GM23338 (cell line): ENCODE measurements at regions not wholly inside any gene's neighbourhood (a gene's known extent, or its start where the extent isn't known, plus 50 kb on each side); places are given as distances from the start of the nearest gene placed in this dataset.

Source experiments
- ATAC-seq: fragments of 200-7000 bp; cut with Tn5 transposase; 3 replicates; pipeline ENCODE4 v1.9.1; 2020
- DNase-seq: peaks from one replicate; pipeline ENCODE4 v3.0.0-alpha.2; 2015; ENCODE audit warnings: low spot score
- H2AFZ ChIP-seq: fragments of 200-600 bp; sonication (generic); 2 replicates; pipeline ENCODE4 v1.8.0; 2016; ENCODE audit warnings: antibody characterized with exemption, mild to moderate bottlenecking, moderate library complexity
- H3F3A ChIP-seq: fragments of 200-600 bp; sonication (generic); replicated peaks from 2 replicates; pipeline ENCODE4 v1.8.0; 2017; ENCODE audit warnings: antibody characterized with exemption, mixed run types, low read depth
- H3K27ac ChIP-seq: fragments of 200-600 bp; sonication (generic); 2 replicates; pipeline ENCODE4 v1.6.1; 2016; ENCODE audit warnings: low read depth
- H3K27me3 ChIP-seq: fragments of 200-600 bp; sonication (generic); 2 replicates; pipeline ENCODE4 v1.8.0; 2016; ENCODE audit warnings: mild to moderate bottlenecking, mixed run types, moderate library complexity; ENCODE audit not compliant: insufficient read depth
- H3K36me3 ChIP-seq: fragments of 200-600 bp; sonication (generic); 2 replicates; pipeline ENCODE4 v1.8.0; 2016; ENCODE audit warnings: mild to moderate bottlenecking; ENCODE audit not compliant: insufficient read depth
- H3K4me1 ChIP-seq: fragments of 200-600 bp; sonication (generic); 2 replicates; pipeline ENCODE4 v1.8.0; 2016; ENCODE audit warnings: mild to moderate bottlenecking, moderate library complexity; ENCODE audit not compliant: insufficient read depth
- H3K4me2 ChIP-seq: fragments of 200-600 bp; sonication (generic); 2 replicates; pipeline ENCODE4 v1.7.1; 2017; ENCODE audit warnings: mixed run types
- H3K4me3 ChIP-seq: fragments of 200-600 bp; sonication (generic); 2 replicates; pipeline ENCODE4 v1.6.1; 2016; ENCODE audit warnings: mixed run types
- H3K79me2 ChIP-seq: fragments of 200-600 bp; sonication (generic); replicated peaks from 2 replicates; pipeline ENCODE4 v1.8.0; 2017; ENCODE audit warnings: mild to moderate bottlenecking; ENCODE audit not compliant: insufficient read depth
- H3K9me2 ChIP-seq: fragments of 200-600 bp; sonication (generic); 2 replicates; pipeline ENCODE4 v1.8.0; 2017; ENCODE audit not compliant: insufficient read depth
- H4K20me1 ChIP-seq: fragments of 200-600 bp; sonication (generic); replicated peaks from 2 replicates; pipeline ENCODE4 v1.8.0; 2017; ENCODE audit warnings: mild to moderate bottlenecking; ENCODE audit not compliant: insufficient read depth
- H3K27ac Mint-ChIP-seq: 2 replicates; pipeline ENCODE4 v1.8.0; 2020; ENCODE audit warnings: inconsistent platforms, mild to moderate bottlenecking, moderate library complexity, mixed read lengths
- H3K27me3 Mint-ChIP-seq: 3 replicates; pipeline ENCODE4 v1.8.0; 2022; ENCODE audit warnings: low read depth, mild to moderate bottlenecking, moderate library complexity, mixed read lengths, inconsistent platforms; ENCODE audit not compliant: insufficient read depth, poor library complexity
- H3K36me3 Mint-ChIP-seq: 3 replicates; pipeline ENCODE4 v1.8.0; 2021; ENCODE audit warnings: low read depth, mild to moderate bottlenecking, inconsistent platforms, moderate library complexity, mixed read lengths
- H3K4me1 Mint-ChIP-seq: 3 replicates; pipeline ENCODE4 v1.8.0; 2020; ENCODE audit warnings: mild to moderate bottlenecking, inconsistent platforms, mixed read lengths
- H3K4me3 Mint-ChIP-seq: 3 replicates; pipeline ENCODE4 v1.8.0; 2021; ENCODE audit warnings: moderate library complexity, mild to moderate bottlenecking, inconsistent platforms, mixed read lengths
- H3K9me3 Mint-ChIP-seq: 3 replicates; pipeline ENCODE4 v1.8.0; 2020; ENCODE audit warnings: moderate library complexity, mild to moderate bottlenecking, inconsistent platforms, mixed read lengths
- CREB1 ChIP-seq: fragments of 250-450 bp; sonication (Bioruptor Pico); IDR thresholded peaks from 2 replicates; pipeline ENCODE4 v1.5.0; 2020; ENCODE audit warnings: low read depth, mild to moderate bottlenecking, moderate library complexity
- ETS1 ChIP-seq: IDR thresholded peaks from 2 replicates; pipeline ENCODE4 v1.6.1; 2016; ENCODE audit warnings: antibody characterized with exemption
- EZH2 ChIP-seq: fragments of 200-600 bp; sonication (generic); IDR thresholded peaks from one replicate; pipeline ENCODE4 v1.8.0; 2017; ENCODE audit warnings: antibody characterized with exemption, mild to moderate bottlenecking, low read depth; ENCODE audit not compliant: unreplicated experiment
- EZH2phosphoT487 ChIP-seq: fragments of 200-600 bp; sonication (generic); IDR thresholded peaks from one replicate; pipeline ENCODE4 v1.8.1; 2018; ENCODE audit warnings: antibody characterized with exemption; ENCODE audit not compliant: unreplicated experiment
- JUNB ChIP-seq: IDR thresholded peaks from one replicate; pipeline ENCODE4 v1.6.1; 2016; ENCODE audit warnings: antibody characterized with exemption; ENCODE audit not compliant: unreplicated experiment
- NANOG ChIP-seq: IDR thresholded peaks from 2 replicates; pipeline ENCODE4 v1.6.1; 2016; ENCODE audit warnings: antibody characterized with exemption, borderline replicate concordance
- POLR2AphosphoS5 ChIP-seq: IDR thresholded peaks from 2 replicates; pipeline ENCODE4 v1.6.1; 2016; ENCODE audit warnings: antibody characterized with exemption, low read depth
- STAT1 ChIP-seq: IDR thresholded peaks from one replicate; pipeline ENCODE4 v1.6.1; 2016; ENCODE audit warnings: antibody characterized with exemption; ENCODE audit not compliant: unreplicated experiment
- ZNF114 ChIP-seq: fragments of 250-450 bp; sonication (Bioruptor Pico); IDR thresholded peaks from 2 replicates; pipeline ENCODE4 v1.5.0; 2020; ENCODE audit warnings: mild to moderate bottlenecking, moderate library complexity
- ZNF331 ChIP-seq: fragments of 250-450 bp; sonication (Bioruptor Pico); IDR thresholded peaks from 2 replicates; pipeline ENCODE4 v1.5.0; 2020; ENCODE audit warnings: low read depth, mild to moderate bottlenecking, moderate library complexity
- ZNF462 ChIP-seq: fragments of 250-450 bp; sonication (Bioruptor Pico); IDR thresholded peaks from 2 replicates; pipeline ENCODE4 v1.5.0; 2020; ENCODE audit warnings: mild to moderate bottlenecking, moderate library complexity
- TF ChIP-seq, protein P1 (sequence below): IDR thresholded peaks from one replicate; pipeline ENCODE4 v1.6.1; 2018; ENCODE audit warnings: antibody characterized with exemption; ENCODE audit not compliant: unreplicated experiment
- TF ChIP-seq, protein P2 (sequence below), 2 experiments: fragments of 200-600 bp in 1 of 2; sonication (generic) in 1 of 2; conservative IDR thresholded peaks; 2 replicates each; pipeline versions ENCODE4 v1.5.1 to v1.6.1; 2016 to 2017; ENCODE audit warnings: antibody characterized with exemption in 2 of 2, low read depth in 2 of 2, mild to moderate bottlenecking in 2 of 2, moderate library complexity in 1 of 2

DNA sequence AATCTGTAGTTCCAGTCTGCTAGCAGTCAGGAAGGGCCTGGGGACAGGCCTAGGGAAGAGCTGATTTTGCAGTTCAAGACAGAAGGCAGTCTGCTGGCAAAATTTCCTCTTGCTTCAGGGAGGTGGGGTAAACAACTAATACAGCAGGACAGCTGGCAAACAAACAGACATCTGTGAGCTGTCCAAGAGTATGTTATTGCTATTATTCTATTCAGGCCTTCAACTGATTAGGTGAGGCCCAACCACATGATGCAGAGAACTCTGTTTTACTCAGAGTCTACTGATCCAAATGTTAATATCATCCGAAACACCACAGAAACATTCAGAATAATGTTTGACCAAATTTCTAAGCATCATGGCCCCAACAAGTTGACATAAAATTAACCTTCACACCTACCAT lies 161.0 kb upstream of the E2F7 start:
- H3K27me3 Mint-ChIP-seq = peaks cover 3% of the 10 kb centered on the region
- H3K4me2 ChIP-seq = no peak overlapping the region
- no peak for TF ChIP-seq CREB1 (CRISPR knock-in tag)
- TF ChIP-seq ZNF114 (CRISPR knock-in tag) = no peak
- no peak for TF ChIP-seq JUNB
- TF ChIP-seq NANOG = no peak
- TF ChIP-seq, protein P1, sequence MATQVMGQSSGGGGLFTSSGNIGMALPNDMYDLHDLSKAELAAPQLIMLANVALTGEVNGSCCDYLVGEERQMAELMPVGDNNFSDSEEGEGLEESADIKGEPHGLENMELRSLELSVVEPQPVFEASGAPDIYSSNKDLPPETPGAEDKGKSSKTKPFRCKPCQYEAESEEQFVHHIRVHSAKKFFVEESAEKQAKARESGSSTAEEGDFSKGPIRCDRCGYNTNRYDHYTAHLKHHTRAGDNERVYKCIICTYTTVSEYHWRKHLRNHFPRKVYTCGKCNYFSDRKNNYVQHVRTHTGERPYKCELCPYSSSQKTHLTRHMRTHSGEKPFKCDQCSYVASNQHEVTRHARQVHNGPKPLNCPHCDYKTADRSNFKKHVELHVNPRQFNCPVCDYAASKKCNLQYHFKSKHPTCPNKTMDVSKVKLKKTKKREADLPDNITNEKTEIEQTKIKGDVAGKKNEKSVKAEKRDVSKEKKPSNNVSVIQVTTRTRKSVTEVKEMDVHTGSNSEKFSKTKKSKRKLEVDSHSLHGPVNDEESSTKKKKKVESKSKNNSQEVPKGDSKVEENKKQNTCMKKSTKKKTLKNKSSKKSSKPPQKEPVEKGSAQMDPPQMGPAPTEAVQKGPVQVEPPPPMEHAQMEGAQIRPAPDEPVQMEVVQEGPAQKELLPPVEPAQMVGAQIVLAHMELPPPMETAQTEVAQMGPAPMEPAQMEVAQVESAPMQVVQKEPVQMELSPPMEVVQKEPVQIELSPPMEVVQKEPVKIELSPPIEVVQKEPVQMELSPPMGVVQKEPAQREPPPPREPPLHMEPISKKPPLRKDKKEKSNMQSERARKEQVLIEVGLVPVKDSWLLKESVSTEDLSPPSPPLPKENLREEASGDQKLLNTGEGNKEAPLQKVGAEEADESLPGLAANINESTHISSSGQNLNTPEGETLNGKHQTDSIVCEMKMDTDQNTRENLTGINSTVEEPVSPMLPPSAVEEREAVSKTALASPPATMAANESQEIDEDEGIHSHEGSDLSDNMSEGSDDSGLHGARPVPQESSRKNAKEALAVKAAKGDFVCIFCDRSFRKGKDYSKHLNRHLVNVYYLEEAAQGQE = no peak
- no peak for TF ChIP-seq POLR2AphosphoS5
- no peak for TF ChIP-seq EZH2
- no peak for TF ChIP-seq EZH2phosphoT487
- no peak for TF ChIP-seq STAT1
- TF ChIP-seq ZNF331 (CRISPR knock-in tag) = no peak
- TF ChIP-seq, protein P2, sequence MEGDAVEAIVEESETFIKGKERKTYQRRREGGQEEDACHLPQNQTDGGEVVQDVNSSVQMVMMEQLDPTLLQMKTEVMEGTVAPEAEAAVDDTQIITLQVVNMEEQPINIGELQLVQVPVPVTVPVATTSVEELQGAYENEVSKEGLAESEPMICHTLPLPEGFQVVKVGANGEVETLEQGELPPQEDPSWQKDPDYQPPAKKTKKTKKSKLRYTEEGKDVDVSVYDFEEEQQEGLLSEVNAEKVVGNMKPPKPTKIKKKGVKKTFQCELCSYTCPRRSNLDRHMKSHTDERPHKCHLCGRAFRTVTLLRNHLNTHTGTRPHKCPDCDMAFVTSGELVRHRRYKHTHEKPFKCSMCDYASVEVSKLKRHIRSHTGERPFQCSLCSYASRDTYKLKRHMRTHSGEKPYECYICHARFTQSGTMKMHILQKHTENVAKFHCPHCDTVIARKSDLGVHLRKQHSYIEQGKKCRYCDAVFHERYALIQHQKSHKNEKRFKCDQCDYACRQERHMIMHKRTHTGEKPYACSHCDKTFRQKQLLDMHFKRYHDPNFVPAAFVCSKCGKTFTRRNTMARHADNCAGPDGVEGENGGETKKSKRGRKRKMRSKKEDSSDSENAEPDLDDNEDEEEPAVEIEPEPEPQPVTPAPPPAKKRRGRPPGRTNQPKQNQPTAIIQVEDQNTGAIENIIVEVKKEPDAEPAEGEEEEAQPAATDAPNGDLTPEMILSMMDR (conservative IDR thresholded peaks at IDR 0.05; ENCODE audit: low read depth in 2 of 2) = no peak
- no peak for TF ChIP-seq ZNF462 (CRISPR knock-in tag)
- no peak for TF ChIP-seq ETS1
- no peak overlapping the region for H3K27ac ChIP-seq
- no peaks in the 10 kb centered on the region for H3K79me2 ChIP-seq
- no peak overlapping the region for H3K4me3 ChIP-seq
- H3K27ac Mint-ChIP-seq = no peak overlapping the region
- H3F3A ChIP-seq = no peaks in the 10 kb centered on the region
- no peaks in the 10 kb centered on the region for H3K9me3 Mint-ChIP-seq
- H4K20me1 ChIP-seq = no peaks in the 10 kb centered on the region
- ATAC-seq = no peak
- H2AFZ ChIP-seq = no peak overlapping the region
- H3K36me3 Mint-ChIP-seq = no peaks in the 10 kb centered on the region
- H3K4me1 Mint-ChIP-seq = peaks cover 24% of the 10 kb centered on the region
- no peaks in the 10 kb centered on the region for H3K27me3 ChIP-seq
- no peaks in the 10 kb centered on the region for H3K36me3 ChIP-seq
- H3K4me3 Mint-ChIP-seq = no peak overlapping the region
- peaks cover 28% of the 10 kb centered on the region for H3K4me1 ChIP-seq
- DNase-seq = no peak
- peaks cover 7% of the 10 kb centered on the region; the same call in 1 of the 2 replicates for H3K9me2 ChIP-seq
